Neural progenitor cell (in vitro differentiated cells): ENCODE measurements at regions not wholly inside any gene's neighbourhood (a gene's known extent, or its start where the extent isn't known, plus 50 kb on each side); places are given as distances from the start of the nearest gene placed in this dataset.

ENCODE experiments used
- DNase-seq: peaks from one replicate; pipeline ENCODE4 v3.0.0-alpha.2; 2016; ENCODE audit warnings: low spot score
- H2AFZ ChIP-seq: fragments of 200-600 bp; sonication (generic); replicated peaks from 2 replicates; pipeline ENCODE4 v1.6.1; 2016; ENCODE audit warnings: antibody characterized with exemption
- H3F3A ChIP-seq: fragments of 200-600 bp; sonication (generic); 2 replicates; pipeline ENCODE4 v1.6.1; 2016; ENCODE audit warnings: antibody characterized with exemption, low read depth
- H3K27ac ChIP-seq: fragments of 200-600 bp; sonication (generic); 2 replicates; pipeline ENCODE4 v1.5.1; 2016; ENCODE audit warnings: mild to moderate bottlenecking
- H3K27me3 ChIP-seq: fragments of 200-600 bp; sonication (generic); 2 replicates; pipeline ENCODE4 v1.6.1; 2016; ENCODE audit warnings: mild to moderate bottlenecking, moderate library complexity
- H3K36me3 ChIP-seq: fragments of 200-600 bp; sonication (generic); 2 replicates; pipeline ENCODE4 v1.5.1; 2016
- H3K4me1 ChIP-seq: fragments of 200-600 bp; sonication (generic); 2 replicates; pipeline ENCODE4 v1.6.1; 2016; ENCODE audit warnings: mixed run types
- H3K4me2 ChIP-seq: fragments of 200-600 bp; sonication (generic); 2 replicates; pipeline ENCODE4 v1.6.1; 2016
- H3K4me3 ChIP-seq: fragments of 200-600 bp; sonication (generic); 2 replicates; pipeline ENCODE4 v1.5.1; 2016
- H3K79me2 ChIP-seq: fragments of 200-600 bp; sonication (generic); 2 replicates; pipeline ENCODE4 v1.6.1; 2016; ENCODE audit warnings: low read depth
- H3K9ac ChIP-seq: fragments of 200-600 bp; sonication (generic); 2 replicates; pipeline ENCODE4 v1.6.1; 2016
- H3K9me3 ChIP-seq: fragments of 200-600 bp; sonication (generic); 2 replicates; pipeline ENCODE4 v1.5.1; 2016; ENCODE audit warnings: low read depth
- H4K20me1 ChIP-seq: fragments of 200-600 bp; sonication (generic); 2 replicates; pipeline ENCODE4 v1.6.1; 2016; ENCODE audit warnings: low read depth
- H3K27ac Mint-ChIP-seq: 3 replicates; pipeline ENCODE4 v1.8.0; 2021; ENCODE audit warnings: mixed read lengths
- H3K27me3 Mint-ChIP-seq: 2 replicates; pipeline ENCODE4 v1.8.0; 2022; ENCODE audit warnings: low read depth, mild to moderate bottlenecking, inconsistent platforms, moderate library complexity, mixed read lengths; ENCODE audit not compliant: insufficient read depth
- H3K36me3 Mint-ChIP-seq: 3 replicates; pipeline ENCODE4 v1.8.0; 2021; ENCODE audit warnings: mixed read lengths
- H3K4me1 Mint-ChIP-seq: 3 replicates; pipeline ENCODE4 v1.8.0; 2021; ENCODE audit warnings: mixed read lengths
- H3K4me3 Mint-ChIP-seq: 3 replicates; pipeline ENCODE4 v1.8.0; 2021; ENCODE audit warnings: mild to moderate bottlenecking, moderate library complexity, mixed read lengths
- H3K9me3 Mint-ChIP-seq: 3 replicates; pipeline ENCODE4 v1.8.0; 2020; ENCODE audit warnings: mixed read lengths
- EZH2 ChIP-seq: fragments of 200-600 bp; sonication (generic); IDR thresholded peaks from 2 replicates; pipeline ENCODE4 v1.6.1; 2017; ENCODE audit warnings: antibody characterized with exemption, mild to moderate bottlenecking, moderate library complexity
- EZH2phosphoT487 ChIP-seq: fragments of 200-600 bp; sonication (generic); IDR thresholded peaks from 2 replicates; pipeline ENCODE4 v1.6.1; 2017; ENCODE audit warnings: antibody characterized with exemption
- TF ChIP-seq, protein P1 (sequence below): fragments of 200-600 bp; sonication (generic); IDR thresholded peaks from 2 replicates; pipeline ENCODE4 v1.5.1; 2017; ENCODE audit warnings: antibody characterized with exemption, mild to moderate bottlenecking

DNA sequence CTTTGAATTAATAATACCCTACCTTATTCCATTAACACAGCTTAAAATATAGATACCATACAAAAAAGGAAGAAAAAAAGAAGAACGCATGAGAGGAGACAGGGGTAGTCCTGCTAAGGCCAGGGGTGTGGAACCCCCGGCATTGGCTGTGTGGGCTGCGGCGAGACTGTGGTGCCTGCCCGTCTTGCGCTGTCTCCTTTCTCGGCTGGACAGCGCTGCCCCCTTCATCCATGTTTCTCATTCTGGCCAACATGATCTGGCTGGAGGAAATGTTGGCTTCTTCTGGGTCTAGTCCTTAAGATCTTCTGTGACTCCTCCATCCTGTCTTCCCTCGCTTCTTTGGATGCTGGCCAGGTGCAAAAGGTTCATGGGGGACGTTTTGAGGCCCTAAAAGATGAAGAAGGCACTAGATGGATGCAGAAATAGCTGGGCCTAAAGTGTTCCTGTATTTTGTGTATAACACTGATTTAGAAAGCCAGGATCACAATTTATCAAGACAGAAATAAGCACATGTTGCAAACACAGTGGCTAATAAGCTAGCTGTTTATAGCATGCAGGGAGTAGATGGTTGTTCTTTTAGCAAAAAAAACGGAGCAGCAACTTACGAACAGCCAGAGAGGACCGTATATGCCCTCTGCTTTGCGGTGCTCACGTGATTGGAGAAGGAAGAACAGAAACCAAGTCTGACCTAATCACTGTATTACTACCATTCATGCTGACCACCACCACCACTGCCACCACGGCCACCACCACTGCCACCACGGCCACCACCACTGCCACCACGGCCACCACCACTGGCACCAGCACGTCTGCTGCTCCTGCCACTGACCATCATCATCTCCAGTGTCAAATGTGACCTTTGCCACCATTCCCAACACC is 71.7 kb upstream of the ASB18 start:
- Histone ChIP-seq H3K4me2 (no peak overlapping the region), H3F3A (peaks cover 2% of the 10 kb centered on the region), H3K79me2 (no peaks in the 10 kb centered on the region), H3K9ac (no peak overlapping the region), H3K27me3 (no peaks in the 10 kb centered on the region), H3K36me3 (peaks cover 5% of the 10 kb centered on the region), H3K9me3 (peaks cover 11% of the 10 kb centered on the region), H3K27ac (no peak overlapping the region), H4K20me1 (no peaks in the 10 kb centered on the region), H3K4me3 (no peak overlapping the region), H3K4me1 (peaks cover 11% of the 10 kb centered on the region), H2AFZ (no peak overlapping the region)
- Mint-ChIP-seq H3K4me1 (peaks cover 23% of the 10 kb centered on the region), H3K27me3 (peaks cover 5% of the 10 kb centered on the region), H3K36me3 (peaks cover 3% of the 10 kb centered on the region), H3K9me3 (peaks cover 12% of the 10 kb centered on the region), H3K4me3 (no peak overlapping the region), H3K27ac (no peak overlapping the region)
- no peak for DNase-seq
- TF ChIP-seq EZH2: no peak
- no peak for TF ChIP-seq EZH2phosphoT487
- TF ChIP-seq, protein P1, sequence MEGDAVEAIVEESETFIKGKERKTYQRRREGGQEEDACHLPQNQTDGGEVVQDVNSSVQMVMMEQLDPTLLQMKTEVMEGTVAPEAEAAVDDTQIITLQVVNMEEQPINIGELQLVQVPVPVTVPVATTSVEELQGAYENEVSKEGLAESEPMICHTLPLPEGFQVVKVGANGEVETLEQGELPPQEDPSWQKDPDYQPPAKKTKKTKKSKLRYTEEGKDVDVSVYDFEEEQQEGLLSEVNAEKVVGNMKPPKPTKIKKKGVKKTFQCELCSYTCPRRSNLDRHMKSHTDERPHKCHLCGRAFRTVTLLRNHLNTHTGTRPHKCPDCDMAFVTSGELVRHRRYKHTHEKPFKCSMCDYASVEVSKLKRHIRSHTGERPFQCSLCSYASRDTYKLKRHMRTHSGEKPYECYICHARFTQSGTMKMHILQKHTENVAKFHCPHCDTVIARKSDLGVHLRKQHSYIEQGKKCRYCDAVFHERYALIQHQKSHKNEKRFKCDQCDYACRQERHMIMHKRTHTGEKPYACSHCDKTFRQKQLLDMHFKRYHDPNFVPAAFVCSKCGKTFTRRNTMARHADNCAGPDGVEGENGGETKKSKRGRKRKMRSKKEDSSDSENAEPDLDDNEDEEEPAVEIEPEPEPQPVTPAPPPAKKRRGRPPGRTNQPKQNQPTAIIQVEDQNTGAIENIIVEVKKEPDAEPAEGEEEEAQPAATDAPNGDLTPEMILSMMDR: no peak

DNA sequence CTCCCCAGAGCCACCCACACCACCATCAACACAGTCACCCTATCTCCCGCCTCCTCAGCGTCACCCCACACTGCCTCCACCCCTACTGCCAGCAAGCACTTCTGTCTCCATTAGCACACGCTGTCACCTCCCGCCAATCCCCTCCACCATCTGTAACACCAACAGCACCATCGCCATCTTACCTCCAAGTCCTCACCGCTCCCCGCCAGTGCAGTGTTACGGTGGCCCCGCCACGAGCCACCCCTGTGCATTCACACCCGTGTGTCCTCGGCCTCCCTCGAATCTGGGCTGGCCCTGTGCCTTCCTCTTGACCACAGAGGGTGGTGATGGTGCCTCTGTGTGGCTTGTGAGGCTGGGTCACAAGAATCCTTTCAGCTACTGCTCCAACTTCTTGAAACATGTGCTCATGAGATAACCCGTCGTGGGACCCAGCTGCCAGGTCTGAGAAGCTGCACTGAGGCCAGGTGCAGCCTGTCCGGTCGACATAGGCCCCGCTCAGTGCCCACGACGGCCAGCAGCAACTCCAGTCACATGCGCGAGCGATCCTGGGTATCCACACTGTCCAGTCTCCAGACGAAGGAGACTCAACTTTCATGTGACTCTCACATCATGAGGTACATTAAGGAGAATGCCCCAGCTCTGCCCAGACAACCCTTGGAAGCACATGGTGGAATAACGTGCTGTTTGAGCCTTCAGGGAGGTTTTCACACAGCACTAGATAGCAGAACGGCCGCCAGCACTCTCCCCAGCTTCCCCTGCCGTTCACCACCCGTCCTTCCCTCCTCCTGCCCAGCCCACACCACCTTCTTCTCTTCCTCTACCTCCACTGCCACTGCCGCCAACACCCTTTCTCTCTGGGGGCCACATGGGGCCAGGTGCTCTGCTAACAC is 72.6 kb upstream of the ASB18 start:
- H3K9me3 Mint-ChIP-seq: peaks cover 14% of the 10 kb centered on the region
- H3K36me3 ChIP-seq: peaks cover 5% of the 10 kb centered on the region
- peaks cover 19% of the 10 kb centered on the region for H3K4me1 ChIP-seq
- H2AFZ ChIP-seq: no peak overlapping the region
- H3K27me3 ChIP-seq: no peaks in the 10 kb centered on the region
- peaks cover 27% of the 10 kb centered on the region for H3K4me1 Mint-ChIP-seq
- H4K20me1 ChIP-seq: no peaks in the 10 kb centered on the region
- H3K27ac ChIP-seq: no peak overlapping the region
- peaks cover 3% of the 10 kb centered on the region for H3K36me3 Mint-ChIP-seq
- no peak overlapping the region for H3K4me3 ChIP-seq
- H3K27me3 Mint-ChIP-seq: peaks cover 5% of the 10 kb centered on the region
- TF ChIP-seq EZH2phosphoT487: no peak
- TF ChIP-seq EZH2: no peak
- TF ChIP-seq, protein P1: no peak
- H3K4me2 ChIP-seq: no peak overlapping the region
- DNase-seq: no peak
- no peak overlapping the region for H3K9ac ChIP-seq
- no peak overlapping the region for H3K4me3 Mint-ChIP-seq
- no peaks in the 10 kb centered on the region for H3K79me2 ChIP-seq
- peak overlapping the region; percentile 14 for H3K27ac Mint-ChIP-seq
- peaks cover 11% of the 10 kb centered on the region for H3K9me3 ChIP-seq
- peaks cover 3% of the 10 kb centered on the region for H3F3A ChIP-seq

DNA sequence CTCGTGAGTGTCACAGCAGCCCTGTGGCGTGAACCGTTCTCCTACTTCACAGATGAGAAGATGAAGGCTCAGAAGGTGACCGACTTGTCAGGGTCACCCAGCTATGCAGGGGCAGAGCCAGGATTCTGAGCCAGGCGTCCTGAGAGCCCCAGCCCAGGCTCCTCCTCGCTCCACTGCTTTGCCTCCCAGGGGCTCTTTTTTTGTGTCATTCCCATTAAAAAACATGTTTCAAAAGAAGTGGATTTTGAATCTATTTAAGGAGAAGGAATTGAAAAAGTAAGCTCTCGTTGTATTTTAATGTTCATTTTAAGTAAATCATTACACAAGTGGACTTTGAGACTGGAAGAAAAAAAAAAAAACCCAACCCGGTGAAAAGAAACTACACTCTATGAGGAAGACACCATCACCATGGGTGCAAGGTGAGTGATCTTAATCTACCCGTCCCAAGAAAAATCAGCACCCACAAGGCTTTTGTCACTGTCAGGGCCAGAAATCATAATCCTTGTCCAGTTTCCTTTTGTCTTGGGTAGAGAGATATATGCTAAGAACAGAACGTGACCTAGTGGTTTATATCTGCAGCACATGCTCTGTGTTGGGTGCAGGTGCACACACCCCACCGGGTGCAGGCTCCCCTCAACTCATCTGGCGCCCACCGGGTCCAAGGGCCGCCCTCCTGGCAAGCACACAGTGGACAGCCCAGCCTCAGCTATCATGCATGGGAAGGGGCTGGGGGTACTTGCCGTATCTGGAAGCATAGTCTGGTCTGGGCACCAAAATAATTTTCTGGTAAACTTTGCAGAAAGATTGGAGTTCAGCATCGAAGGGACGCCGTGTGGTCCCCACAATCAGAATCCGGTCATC is 73.5 kb upstream of the ASB18 start:
- H4K20me1 ChIP-seq: no peaks in the 10 kb centered on the region
- no peak overlapping the region for H3K27ac ChIP-seq
- no peak overlapping the region for H3K4me2 ChIP-seq
- H3K4me3 ChIP-seq: no peak overlapping the region
- peak overlapping the region; percentile 14 for H3K27ac Mint-ChIP-seq
- H3K9me3 Mint-ChIP-seq: peaks cover 14% of the 10 kb centered on the region
- peaks cover 3% of the 10 kb centered on the region for H3K36me3 Mint-ChIP-seq
- H3K36me3 ChIP-seq: peaks cover 5% of the 10 kb centered on the region
- peaks cover 5% of the 10 kb centered on the region for H3K27me3 Mint-ChIP-seq
- H3F3A ChIP-seq: peaks cover 3% of the 10 kb centered on the region
- no peak for DNase-seq
- no peak overlapping the region for H2AFZ ChIP-seq
- H3K4me1 ChIP-seq: peaks cover 24% of the 10 kb centered on the region
- H3K4me1 Mint-ChIP-seq: peaks cover 27% of the 10 kb centered on the region
- H3K9me3 ChIP-seq: peaks cover 11% of the 10 kb centered on the region
- no peak overlapping the region for H3K9ac ChIP-seq
- no peaks in the 10 kb centered on the region for H3K27me3 ChIP-seq
- no peaks in the 10 kb centered on the region for H3K79me2 ChIP-seq
- no peak overlapping the region for H3K4me3 Mint-ChIP-seq
- TF ChIP-seq EZH2: no peak
- TF ChIP-seq, protein P1: no peak
- no peak for TF ChIP-seq EZH2phosphoT487
